Endothelial cell (in vitro differentiated cells): ENCODE measurements at regions not wholly inside any gene's neighbourhood (a gene's known extent, or its start where the extent isn't known, plus 50 kb on each side); places are given as distances from the start of the nearest gene placed in this dataset.

ENCODE experiments used
- DNase-seq: peaks from one replicate; pipeline ENCODE4 v3.0.0; 2021; ENCODE audit warnings: low spot score
- H3K27ac Mint-ChIP-seq: one replicate; pipeline ENCODE4 v1.8.0; 2021; ENCODE audit warnings: mixed read lengths, inconsistent platforms; ENCODE audit not compliant: unreplicated experiment
- H3K27me3 Mint-ChIP-seq: one replicate; pipeline ENCODE4 v1.8.0; 2021; ENCODE audit warnings: mild to moderate bottlenecking, moderate library complexity, mixed read lengths, inconsistent platforms; ENCODE audit not compliant: unreplicated experiment
- H3K36me3 Mint-ChIP-seq: one replicate; pipeline ENCODE4 v1.8.0; 2021; ENCODE audit warnings: mild to moderate bottlenecking, low read depth, mixed read lengths, inconsistent platforms; ENCODE audit not compliant: unreplicated experiment
- H3K4me1 Mint-ChIP-seq: one replicate; pipeline ENCODE4 v1.8.0; 2021; ENCODE audit warnings: mild to moderate bottlenecking, mixed read lengths, inconsistent platforms; ENCODE audit not compliant: unreplicated experiment
- H3K4me3 Mint-ChIP-seq: one replicate; pipeline ENCODE4 v1.8.0; 2021; ENCODE audit warnings: mild to moderate bottlenecking, mixed read lengths, inconsistent platforms; ENCODE audit not compliant: unreplicated experiment
- H3K9me3 Mint-ChIP-seq: one replicate; pipeline ENCODE4 v1.8.0; 2021; ENCODE audit warnings: mixed read lengths, inconsistent platforms; ENCODE audit not compliant: unreplicated experiment
- TF ChIP-seq, protein P1 (sequence below): fragments of 200-600 bp; sonication (generic); IDR thresholded peaks from one replicate; pipeline ENCODE4 v1.5.0; 2021; ENCODE audit warnings: antibody characterized with exemption; ENCODE audit not compliant: unreplicated experiment

GRCh38 chr5:6264394-6264793 is 114.0 kb downstream of the MED10 start:
- Mint-ChIP-seq H3K4me3 (no peak overlapping the region), H3K27me3 (peaks cover 2% of the 10 kb centered on the region), H3K36me3 (no peaks in the 10 kb centered on the region), H3K4me1 (no peaks in the 10 kb centered on the region), H3K9me3 (no peaks in the 10 kb centered on the region), H3K27ac (no peak overlapping the region)
- TF ChIP-seq, protein P1, sequence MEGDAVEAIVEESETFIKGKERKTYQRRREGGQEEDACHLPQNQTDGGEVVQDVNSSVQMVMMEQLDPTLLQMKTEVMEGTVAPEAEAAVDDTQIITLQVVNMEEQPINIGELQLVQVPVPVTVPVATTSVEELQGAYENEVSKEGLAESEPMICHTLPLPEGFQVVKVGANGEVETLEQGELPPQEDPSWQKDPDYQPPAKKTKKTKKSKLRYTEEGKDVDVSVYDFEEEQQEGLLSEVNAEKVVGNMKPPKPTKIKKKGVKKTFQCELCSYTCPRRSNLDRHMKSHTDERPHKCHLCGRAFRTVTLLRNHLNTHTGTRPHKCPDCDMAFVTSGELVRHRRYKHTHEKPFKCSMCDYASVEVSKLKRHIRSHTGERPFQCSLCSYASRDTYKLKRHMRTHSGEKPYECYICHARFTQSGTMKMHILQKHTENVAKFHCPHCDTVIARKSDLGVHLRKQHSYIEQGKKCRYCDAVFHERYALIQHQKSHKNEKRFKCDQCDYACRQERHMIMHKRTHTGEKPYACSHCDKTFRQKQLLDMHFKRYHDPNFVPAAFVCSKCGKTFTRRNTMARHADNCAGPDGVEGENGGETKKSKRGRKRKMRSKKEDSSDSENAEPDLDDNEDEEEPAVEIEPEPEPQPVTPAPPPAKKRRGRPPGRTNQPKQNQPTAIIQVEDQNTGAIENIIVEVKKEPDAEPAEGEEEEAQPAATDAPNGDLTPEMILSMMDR: no peak
- no peak for DNase-seq

- DNase-seq: no peak
- Mint-ChIP-seq H3K4me1 (no peaks in the 10 kb centered on the region), H3K9me3 (no peaks in the 10 kb centered on the region), H3K4me3 (no peak overlapping the region), H3K27me3 (peaks cover 5% of the 10 kb centered on the region), H3K27ac (no peak overlapping the region), H3K36me3 (no peaks in the 10 kb centered on the region)
- TF ChIP-seq, protein P1: no peak
These were observed 115.5 kb downstream of the MED10 start for GRCh38 chr5:6262651-6263363.

DNA sequence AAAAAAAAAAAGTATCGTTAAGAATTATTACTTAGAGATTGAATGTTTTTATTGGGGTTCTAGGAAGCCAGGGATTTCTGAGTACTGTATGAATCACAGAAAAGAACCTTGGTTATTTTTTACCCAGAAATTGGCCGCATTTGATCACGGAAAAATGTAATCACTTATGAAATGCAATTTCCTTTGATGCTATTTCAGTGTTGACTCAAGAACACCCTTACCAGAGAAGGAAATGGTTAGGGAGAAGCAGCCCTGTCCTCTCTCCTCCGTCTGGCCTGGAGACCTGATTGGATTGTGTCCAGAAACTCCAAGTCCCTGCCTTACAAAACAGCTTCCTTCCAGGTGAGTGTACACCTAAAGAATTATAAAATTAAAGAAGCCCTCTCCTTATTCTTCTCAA is 116.7 kb downstream of the MED10 start:
- TF ChIP-seq, protein P1: no peak
- Mint-ChIP-seq H3K9me3 (no peaks in the 10 kb centered on the region), H3K27ac (no peak overlapping the region), H3K4me3 (no peak overlapping the region), H3K4me1 (no peaks in the 10 kb centered on the region), H3K27me3 (peaks cover 5% of the 10 kb centered on the region), H3K36me3 (no peaks in the 10 kb centered on the region)
- DNase-seq: no peak

DNA sequence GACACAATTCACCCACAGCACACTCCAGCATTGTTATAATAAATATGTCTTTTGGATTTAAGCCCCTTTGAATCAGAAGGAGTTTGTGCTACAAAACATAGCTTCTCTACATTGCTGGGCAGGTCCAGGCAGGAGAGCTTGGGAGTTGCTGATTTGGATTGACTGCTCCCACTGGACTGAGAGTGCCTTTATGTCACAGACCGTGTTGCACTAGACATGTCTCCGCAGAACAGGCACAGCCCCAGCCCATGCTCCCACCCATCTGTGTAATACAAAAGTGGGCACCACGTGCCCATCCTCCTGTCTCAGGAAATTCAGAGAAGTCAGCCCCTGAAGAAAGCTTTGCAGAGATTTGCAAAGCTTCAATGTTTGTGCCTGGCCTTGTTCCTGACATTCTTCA is 117.1 kb downstream of the MED10 start:
- no peak for DNase-seq
- Mint-ChIP-seq H3K27ac (no peak overlapping the region), H3K4me3 (no peak overlapping the region), H3K9me3 (no peaks in the 10 kb centered on the region), H3K4me1 (no peaks in the 10 kb centered on the region), H3K27me3 (peaks cover 5% of the 10 kb centered on the region), H3K36me3 (no peaks in the 10 kb centered on the region)
- TF ChIP-seq, protein P1: no peak

- peaks cover 5% of the 10 kb centered on the region for H3K27me3 Mint-ChIP-seq
These were observed 117.5 kb downstream of the MED10 start for GRCh38 chr5:6260846-6261245.

More at GRCh38 chr5:6260846-6261245, 117.5 kb downstream of the MED10 start:
- no peak for DNase-seq
- Mint-ChIP-seq H3K27ac (no peak overlapping the region), H3K9me3 (no peaks in the 10 kb centered on the region), H3K36me3 (no peaks in the 10 kb centered on the region), H3K4me3 (no peak overlapping the region), H3K4me1 (no peaks in the 10 kb centered on the region)
- TF ChIP-seq, protein P1: no peak
